B cell (primary cell): ENCODE measurements at regions not wholly inside any gene's neighbourhood (a gene's known extent, or its start where the extent isn't known, plus 50 kb on each side); places are given as distances from the start of the nearest gene placed in this dataset.

ENCODE experiments used
- CTCF ChIP-seq: fragments of 200-600 bp; IDR thresholded peaks from one replicate; pipeline ENCODE4 v1.8.0; 2022; ENCODE audit warnings: antibody characterized with exemption, mild to moderate bottlenecking
- EZH2 ChIP-seq: IDR thresholded peaks from 2 replicates; pipeline ENCODE4 v1.6.1; 2012; ENCODE audit warnings: borderline replicate concordance, low read depth, mild to moderate bottlenecking, moderate library complexity, low read length; ENCODE audit not compliant: insufficient read depth, poor library complexity, severe bottlenecking

- TF ChIP-seq CTCF: no peak
- TF ChIP-seq EZH2: no peak
Observed at GRCh38 chr3:144762091-144762490, 790.5 kb downstream of the DIPK2A start.
